Peyer's patch (tissue), 4 donors: ENCODE measurements at regions not wholly inside any gene's neighbourhood (a gene's known extent, or its start where the extent isn't known, plus 50 kb on each side); places are given as distances from the start of the nearest gene placed in this dataset.

Source experiments
- CTCF ChIP-seq, 6 experiments: fragments of 450-650 bp in 4 of 6; fragments of 200-600 bp in 2 of 6; sonication (generic) in 1 of 6; IDR thresholded peaks; one replicate each; pipeline ENCODE4 v1.5.1; 2017 to 2019; ENCODE audit warnings: antibody characterized with exemption in 6 of 6, mild to moderate bottlenecking in 3 of 6, moderate library complexity in 1 of 6
- POLR2A ChIP-seq, 2 donors: fragments of 450-650 bp; IDR thresholded peaks; one replicate each; pipeline ENCODE4 v1.5.1; 2017; ENCODE audit warnings: antibody characterized with exemption in 2 of 2, mild to moderate bottlenecking in 2 of 2, moderate library complexity in 2 of 2

- no peak for TF ChIP-seq CTCF (IDR thresholded peaks at IDR 0.05)
- TF ChIP-seq POLR2A (IDR thresholded peaks at IDR 0.05), result no peak
These were observed 61.2 kb upstream of the TOM1L1 start for GRCh38 chr17:54839447-54839846.
